AG10803 (cell line): ENCODE measurements at regions not wholly inside any gene's neighbourhood (a gene's known extent, or its start where the extent isn't known, plus 50 kb on each side); places are given as distances from the start of the nearest gene placed in this dataset.

ENCODE experiments used
- DNase-seq: peaks from one replicate; pipeline ENCODE4 v3.0.0; 2010; ENCODE audit warnings: low read depth
- H3K4me3 ChIP-seq: 2 replicates; pipeline ENCODE4 v1.5.1; 2011; ENCODE audit warnings: mild to moderate bottlenecking, low read length, control low read depth
- TF ChIP-seq, protein P1 (sequence below): conservative IDR thresholded peaks from 2 replicates; pipeline ENCODE4 v1.5.1; 2011; ENCODE audit warnings: mild to moderate bottlenecking, low read length, control low read depth, inconsistent platforms

DNA sequence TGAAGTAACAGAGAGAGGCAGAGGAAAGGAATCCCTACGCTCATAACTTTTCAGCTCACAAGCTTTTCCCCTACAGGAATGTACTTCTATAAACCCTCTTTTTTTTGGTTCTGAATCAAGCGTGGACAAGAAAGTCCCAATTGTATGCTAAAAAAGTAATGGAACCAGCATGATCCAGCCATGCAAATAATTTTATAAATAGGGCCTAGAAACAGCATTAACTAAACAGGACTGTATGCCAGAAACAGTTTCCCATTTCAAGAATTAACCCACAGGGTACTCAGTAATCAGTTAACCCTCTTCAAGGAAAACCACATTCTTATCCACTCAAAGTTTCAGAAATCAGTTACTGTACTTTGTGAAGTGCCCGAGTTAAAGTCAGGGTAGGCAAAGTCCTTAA is 87.0 kb upstream of the HMGCLL1 start:
- no peak overlapping the region for H3K4me3 ChIP-seq
- TF ChIP-seq, protein P1, sequence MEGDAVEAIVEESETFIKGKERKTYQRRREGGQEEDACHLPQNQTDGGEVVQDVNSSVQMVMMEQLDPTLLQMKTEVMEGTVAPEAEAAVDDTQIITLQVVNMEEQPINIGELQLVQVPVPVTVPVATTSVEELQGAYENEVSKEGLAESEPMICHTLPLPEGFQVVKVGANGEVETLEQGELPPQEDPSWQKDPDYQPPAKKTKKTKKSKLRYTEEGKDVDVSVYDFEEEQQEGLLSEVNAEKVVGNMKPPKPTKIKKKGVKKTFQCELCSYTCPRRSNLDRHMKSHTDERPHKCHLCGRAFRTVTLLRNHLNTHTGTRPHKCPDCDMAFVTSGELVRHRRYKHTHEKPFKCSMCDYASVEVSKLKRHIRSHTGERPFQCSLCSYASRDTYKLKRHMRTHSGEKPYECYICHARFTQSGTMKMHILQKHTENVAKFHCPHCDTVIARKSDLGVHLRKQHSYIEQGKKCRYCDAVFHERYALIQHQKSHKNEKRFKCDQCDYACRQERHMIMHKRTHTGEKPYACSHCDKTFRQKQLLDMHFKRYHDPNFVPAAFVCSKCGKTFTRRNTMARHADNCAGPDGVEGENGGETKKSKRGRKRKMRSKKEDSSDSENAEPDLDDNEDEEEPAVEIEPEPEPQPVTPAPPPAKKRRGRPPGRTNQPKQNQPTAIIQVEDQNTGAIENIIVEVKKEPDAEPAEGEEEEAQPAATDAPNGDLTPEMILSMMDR: no peak
- no peak for DNase-seq

DNA sequence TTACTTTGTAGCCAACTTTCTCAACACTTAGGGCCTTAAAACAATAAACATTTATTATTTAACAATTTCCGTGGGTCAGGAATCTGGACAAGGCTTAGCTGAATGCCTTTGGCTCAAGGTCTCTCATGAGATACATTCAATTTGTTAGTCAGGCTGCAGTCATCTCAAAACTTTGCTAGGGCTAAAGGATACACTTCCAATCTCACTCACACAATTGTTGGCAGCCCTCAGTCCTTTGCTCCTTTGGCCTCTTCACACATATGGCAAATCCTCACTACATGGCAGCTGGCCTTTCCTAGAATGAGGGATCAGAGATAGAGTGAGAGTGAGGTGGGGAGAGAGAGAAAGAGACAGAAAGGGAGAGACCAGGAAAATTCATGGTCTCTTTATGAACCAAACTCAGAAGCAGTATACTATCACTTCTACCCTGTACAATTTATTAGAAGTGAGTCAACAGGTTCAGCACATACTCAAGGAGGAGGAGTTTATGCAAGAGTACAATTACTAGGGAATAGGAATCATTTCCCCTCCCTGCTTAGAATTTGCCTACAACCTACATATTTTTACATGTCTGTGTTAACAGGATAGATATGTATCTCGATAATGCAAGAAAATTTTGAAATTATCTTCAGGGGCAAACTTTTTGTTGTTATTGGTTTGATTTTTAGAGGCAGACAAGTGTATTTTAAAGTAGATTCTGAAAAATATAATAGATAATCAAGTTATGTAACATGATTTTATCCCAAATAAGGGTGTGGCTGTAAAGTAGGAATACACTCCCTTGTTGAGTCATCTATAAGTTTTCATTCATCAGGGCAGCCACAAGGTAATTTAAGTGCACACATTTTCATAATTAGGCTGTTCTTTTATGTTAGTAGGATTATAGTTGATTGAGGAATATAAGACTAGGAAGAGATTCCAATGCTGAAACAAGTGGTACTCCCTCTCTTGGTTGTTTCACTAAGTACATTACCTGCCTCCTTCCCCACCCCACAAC is 85.9 kb upstream of the HMGCLL1 start:
- DNase-seq: no peak
- TF ChIP-seq, protein P1: no peak

GRCh38 chr6:55663914-55664313 is 84.9 kb upstream of the HMGCLL1 start:
- TF ChIP-seq, protein P1: no peak
- H3K4me3 ChIP-seq: no peak overlapping the region
- no peak for DNase-seq

More for the DNA sequence above, 85.9 kb upstream of the HMGCLL1 start:
- no peak overlapping the region for H3K4me3 ChIP-seq

DNA sequence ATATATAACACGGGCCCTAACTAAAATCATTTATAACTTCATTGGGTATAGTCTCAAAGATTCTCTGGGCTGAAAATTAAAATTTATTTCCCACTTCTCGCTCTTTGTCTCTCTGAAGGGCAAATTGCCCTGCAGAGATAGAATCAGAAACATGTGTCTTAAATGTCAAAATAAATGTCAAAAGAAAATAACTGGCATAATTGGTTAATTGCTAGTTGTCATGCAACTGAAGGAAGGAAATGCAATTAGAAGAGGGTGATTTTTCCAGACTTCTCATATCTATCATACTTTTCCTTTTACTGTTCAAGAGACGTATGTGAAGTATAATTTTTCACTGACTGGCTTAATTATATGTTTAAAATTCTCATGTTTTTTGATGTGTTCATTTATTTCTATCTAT is 80.3 kb upstream of the HMGCLL1 start:
- no peak overlapping the region for H3K4me3 ChIP-seq
- TF ChIP-seq, protein P1: no peak
- no peak for DNase-seq

GRCh38 chr6:55654445-55654844 is 75.5 kb upstream of the HMGCLL1 start:
- DNase-seq: no peak
- TF ChIP-seq, protein P1: no peak
- no peak overlapping the region for H3K4me3 ChIP-seq

GRCh38 chr6:55652429-55652828 is 73.4 kb upstream of the HMGCLL1 start:
- H3K4me3 ChIP-seq: no peak overlapping the region
- no peak for DNase-seq
- TF ChIP-seq, protein P1: no peak

GRCh38 chr6:55651015-55651414 is 72.0 kb upstream of the HMGCLL1 start:
- H3K4me3 ChIP-seq: no peak overlapping the region
- no peak for DNase-seq
- TF ChIP-seq, protein P1: no peak
